ENCODE measurements at regions not wholly inside any gene's neighbourhood (a gene's known extent, or its start where the extent isn't known, plus 50 kb on each side); places are given as distances from the start of the nearest gene placed in this dataset.

DNA sequence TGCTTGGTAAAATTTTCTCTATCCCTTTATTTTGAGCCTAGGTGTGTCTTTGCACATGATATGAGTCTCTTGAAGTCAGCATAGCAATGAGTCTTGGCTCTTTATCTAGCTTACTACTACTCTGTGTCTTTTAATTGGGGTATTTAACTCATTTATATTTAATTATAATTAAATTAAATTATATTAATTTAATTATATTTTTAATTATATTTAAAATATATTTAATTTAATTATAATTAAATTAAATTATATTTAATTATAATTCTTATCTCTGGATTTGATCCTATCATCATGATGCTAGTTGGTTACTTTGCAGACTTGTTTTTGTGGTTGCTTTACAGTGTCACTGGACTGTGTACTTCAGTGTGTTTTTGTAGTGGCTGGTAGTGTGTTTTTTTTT lies 201.2 kb upstream of the ITM2A start:
- TF ChIP-seq, protein P1, sequence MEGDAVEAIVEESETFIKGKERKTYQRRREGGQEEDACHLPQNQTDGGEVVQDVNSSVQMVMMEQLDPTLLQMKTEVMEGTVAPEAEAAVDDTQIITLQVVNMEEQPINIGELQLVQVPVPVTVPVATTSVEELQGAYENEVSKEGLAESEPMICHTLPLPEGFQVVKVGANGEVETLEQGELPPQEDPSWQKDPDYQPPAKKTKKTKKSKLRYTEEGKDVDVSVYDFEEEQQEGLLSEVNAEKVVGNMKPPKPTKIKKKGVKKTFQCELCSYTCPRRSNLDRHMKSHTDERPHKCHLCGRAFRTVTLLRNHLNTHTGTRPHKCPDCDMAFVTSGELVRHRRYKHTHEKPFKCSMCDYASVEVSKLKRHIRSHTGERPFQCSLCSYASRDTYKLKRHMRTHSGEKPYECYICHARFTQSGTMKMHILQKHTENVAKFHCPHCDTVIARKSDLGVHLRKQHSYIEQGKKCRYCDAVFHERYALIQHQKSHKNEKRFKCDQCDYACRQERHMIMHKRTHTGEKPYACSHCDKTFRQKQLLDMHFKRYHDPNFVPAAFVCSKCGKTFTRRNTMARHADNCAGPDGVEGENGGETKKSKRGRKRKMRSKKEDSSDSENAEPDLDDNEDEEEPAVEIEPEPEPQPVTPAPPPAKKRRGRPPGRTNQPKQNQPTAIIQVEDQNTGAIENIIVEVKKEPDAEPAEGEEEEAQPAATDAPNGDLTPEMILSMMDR (IDR thresholded peaks at IDR 0.05; ENCODE audit: insufficient read depth, low read depth, low read length, missing control alignments) = no peak
- no peak overlapping the region for H3K4me3 ChIP-seq (ENCODE audit: low read length)
- DNase-seq (ENCODE audit: low read depth) = no peak

DNA sequence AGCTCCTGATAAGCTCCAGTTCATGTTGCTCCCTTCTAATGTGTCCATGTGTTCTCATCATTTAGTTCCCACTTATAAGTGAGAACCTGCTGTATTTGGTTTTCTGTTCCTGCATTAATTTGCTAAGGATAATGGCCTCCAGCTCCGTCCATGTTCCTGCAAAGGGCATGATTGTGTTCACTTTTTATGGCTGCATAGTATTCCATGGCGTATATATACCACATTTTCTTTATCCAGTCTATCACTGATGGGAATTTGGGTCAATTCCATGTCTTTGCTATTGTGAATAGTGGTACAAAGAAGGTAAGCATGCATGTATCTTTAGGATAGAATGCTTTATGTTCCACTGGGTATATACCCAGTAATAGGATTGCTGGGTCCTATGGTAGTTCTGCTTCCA lies 197.2 kb upstream of the ITM2A start:
- DNase-seq (ENCODE audit: low read depth) = no peak
- TF ChIP-seq, protein P1 (IDR thresholded peaks at IDR 0.05; ENCODE audit: insufficient read depth, low read depth, low read length, missing control alignments) = no peak
- no peak overlapping the region for H3K4me3 ChIP-seq (ENCODE audit: low read length)

DNA sequence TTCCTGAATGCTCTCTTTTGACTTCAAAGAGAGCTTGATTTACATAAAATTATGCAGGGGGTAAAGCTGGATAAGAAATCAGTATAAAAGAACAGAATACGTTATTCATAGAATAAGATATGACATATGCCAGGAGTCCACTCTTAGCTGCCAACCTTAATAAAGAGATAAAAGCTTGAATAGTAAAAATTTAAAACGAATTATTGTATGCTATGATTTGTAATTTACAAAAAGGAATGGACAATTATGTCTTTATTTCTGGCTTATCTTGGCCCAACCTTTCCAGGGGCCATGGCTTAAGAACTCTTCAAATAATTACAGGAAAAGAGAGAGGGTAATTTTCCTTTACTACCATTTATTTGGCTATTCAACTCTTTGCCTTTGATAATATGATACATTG lies 192.2 kb upstream of the ITM2A start:
- no peak overlapping the region for H3K4me3 ChIP-seq (ENCODE audit: low read length)
- DNase-seq (ENCODE audit: low read depth) = no peak
- TF ChIP-seq, protein P1 (IDR thresholded peaks at IDR 0.05; ENCODE audit: insufficient read depth, low read depth, low read length, missing control alignments) = no peak

DNA sequence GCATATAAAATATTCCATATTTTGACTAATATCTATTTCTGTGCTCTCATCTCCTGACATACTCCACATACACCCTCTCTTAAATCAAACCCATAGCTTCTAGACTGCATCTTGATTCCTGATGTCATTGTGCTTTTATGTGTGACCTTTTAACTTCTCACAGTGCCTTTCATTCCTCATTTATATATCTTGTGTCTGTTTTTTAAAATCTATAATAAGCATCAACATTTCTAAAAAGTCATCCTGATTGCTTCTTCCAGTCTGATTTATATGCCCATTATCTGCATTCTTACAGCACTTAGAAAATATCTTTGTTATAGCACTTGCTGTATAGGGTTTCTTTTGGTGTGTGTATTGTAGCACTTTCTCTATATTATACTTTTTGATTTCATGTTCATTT lies 190.1 kb upstream of the ITM2A start:
- no peak for DNase-seq (ENCODE audit: low read depth)
- no peak overlapping the region for H3K4me3 ChIP-seq (ENCODE audit: low read length)
- TF ChIP-seq, protein P1 (IDR thresholded peaks at IDR 0.05; ENCODE audit: insufficient read depth, low read depth, low read length, missing control alignments) = no peak

DNA sequence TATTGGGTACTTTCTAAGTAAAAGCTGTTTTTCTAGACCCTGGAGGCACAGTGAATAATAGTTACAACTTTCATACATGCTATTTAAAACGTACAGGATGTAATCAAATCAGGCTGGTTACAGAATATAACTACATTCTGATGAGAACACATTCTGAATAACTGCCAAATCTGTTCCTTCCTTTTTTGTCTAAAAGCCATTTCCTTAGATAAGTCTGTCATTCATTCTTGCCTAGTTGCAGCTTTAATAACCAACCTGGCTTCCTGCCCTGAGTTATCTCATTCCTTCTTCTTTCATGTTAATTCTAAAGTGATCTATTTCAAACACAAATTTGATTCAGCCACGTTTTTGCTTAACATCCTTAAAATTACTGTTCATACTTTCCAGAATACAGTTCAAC lies 189.7 kb upstream of the ITM2A start:
- TF ChIP-seq, protein P1 (IDR thresholded peaks at IDR 0.05; ENCODE audit: insufficient read depth, low read depth, low read length, missing control alignments) = no peak
- no peak for DNase-seq (ENCODE audit: low read depth)
- H3K4me3 ChIP-seq (ENCODE audit: low read length) = no peak overlapping the region

DNA sequence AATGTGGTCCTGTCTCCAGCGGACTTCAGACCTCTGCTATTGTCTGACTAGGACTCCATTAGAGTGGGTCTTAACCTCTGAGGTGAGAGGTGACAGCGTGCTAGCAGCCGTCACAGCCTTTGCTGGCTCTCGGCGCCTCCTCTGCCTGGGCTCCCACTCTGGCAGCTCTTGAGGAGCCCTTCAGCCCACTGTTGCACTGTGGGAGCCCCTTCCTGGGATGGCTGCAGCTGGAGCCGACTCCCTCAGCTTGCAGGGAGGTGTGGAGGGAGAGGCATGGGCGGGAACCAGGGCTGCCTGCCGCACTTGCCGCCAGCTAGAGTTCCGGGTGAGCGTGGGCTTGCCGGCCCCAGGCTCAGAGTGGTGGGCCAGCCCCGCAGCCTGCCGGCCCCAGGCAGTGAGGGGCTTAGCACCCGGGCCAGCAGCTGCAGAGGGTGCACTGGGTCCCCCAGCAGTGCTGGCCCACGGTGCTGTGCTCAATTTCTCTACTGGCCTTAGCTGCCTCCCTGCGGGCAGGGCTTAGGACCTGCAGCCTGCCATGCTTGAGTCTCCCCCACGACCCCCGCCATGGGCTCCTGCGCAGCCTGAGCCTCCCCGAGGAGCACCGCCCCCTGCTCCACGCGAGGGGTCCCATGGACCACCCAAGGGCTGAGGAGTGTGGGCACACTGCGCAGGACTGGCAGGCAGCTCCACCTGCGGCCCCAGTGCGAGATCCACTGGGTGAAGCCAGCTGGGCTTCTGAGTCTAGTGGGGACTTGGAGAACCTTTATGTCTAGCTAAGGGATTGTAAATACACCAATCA lies 163.4 kb upstream of the ITM2A start:
- TF ChIP-seq, protein P1 (IDR thresholded peaks at IDR 0.05; ENCODE audit: insufficient read depth, low read depth, low read length, missing control alignments) = no peak
- H3K4me3 ChIP-seq (ENCODE audit: low read length) = no peak overlapping the region

DNA sequence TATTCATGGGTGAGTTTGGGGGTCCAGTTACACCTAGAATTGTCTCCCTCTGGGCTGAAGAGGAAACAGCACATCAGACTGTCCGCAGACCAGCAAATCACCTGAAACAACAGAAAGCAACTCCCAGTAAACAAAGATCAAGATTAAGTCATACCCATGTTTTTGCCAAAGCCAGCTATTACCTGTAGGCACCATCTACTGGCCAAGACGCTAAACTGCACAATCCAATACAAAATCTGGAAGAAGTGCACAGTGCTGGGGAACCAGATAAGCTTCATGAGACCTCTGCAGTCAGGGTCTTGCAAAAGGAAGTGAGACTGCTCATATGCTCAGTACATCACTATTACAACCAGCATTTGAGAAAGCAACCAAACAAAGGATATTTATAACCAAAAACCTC lies 157.5 kb upstream of the ITM2A start:
- TF ChIP-seq, protein P1 (IDR thresholded peaks at IDR 0.05; ENCODE audit: insufficient read depth, low read depth, low read length, missing control alignments) = peak; percentile 23
- no peak overlapping the region for H3K4me3 ChIP-seq (ENCODE audit: low read length)
- DNase-seq (ENCODE audit: low read depth) = peak; percentile 7

More for the DNA sequence above, 163.4 kb upstream of the ITM2A start:
- no peak for DNase-seq (ENCODE audit: low read depth)

All from epithelial cell of esophagus (primary cell).